ENCODE measurements at regions not wholly inside any gene's neighbourhood (a gene's known extent, or its start where the extent isn't known, plus 50 kb on each side); places are given as distances from the start of the nearest gene placed in this dataset.
A peak's percentile ranks its signal among the peaks of the same experiment; 100 is the strongest.
"Not testable (repeated sequence)": the region's sequence is repeated elsewhere in the genome, so short reads cannot be mapped to it uniquely, and the experiment has no call there.

- DNase-seq: no peak
Observed at GRCh38 chr9:73219985-73220626, 68.4 kb downstream of the ANXA1 start.

GRCh38 chr9:73223594-73223993 is 71.9 kb downstream of the ANXA1 start:
- DNase-seq: no peak

GRCh38 chr9:73229543-73229942 is 77.9 kb downstream of the ANXA1 start:
- DNase-seq: no peak

- no peak for DNase-seq
Observed at GRCh38 chr9:73230251-73230650, 78.6 kb downstream of the ANXA1 start.

GRCh38 chr9:73231203-73231602 is 79.5 kb downstream of the ANXA1 start:
- no peak for DNase-seq

- DNase-seq: no peak
Observed at GRCh38 chr9:73233359-73234007, 81.8 kb downstream of the ANXA1 start.

- no peak for DNase-seq
Observed at GRCh38 chr9:73234008-73234360, 82.3 kb downstream of the ANXA1 start.

- no peak for DNase-seq
Observed at GRCh38 chr9:73237140-73237539, 85.5 kb downstream of the ANXA1 start.

- no peak for DNase-seq
Observed at GRCh38 chr9:73239570-73240265, 88.1 kb downstream of the ANXA1 start.

- DNase-seq: no peak
Observed at GRCh38 chr9:73243078-73243477, 91.4 kb downstream of the ANXA1 start.

- DNase-seq: no peak
Observed at GRCh38 chr9:73259086-73259696, 107.5 kb downstream of the ANXA1 start.

GRCh38 chr9:73260506-73260905 is 108.8 kb downstream of the ANXA1 start:
- DNase-seq: no peak

GRCh38 chr9:73264631-73265030 is 113.0 kb downstream of the ANXA1 start:
- no peak for DNase-seq

- no peak for DNase-seq
Observed at GRCh38 chr9:73265876-73266275, 114.2 kb downstream of the ANXA1 start.

GRCh38 chr9:73269430-73270101 is 117.9 kb downstream of the ANXA1 start:
- no peak for DNase-seq

- peak; percentile 1 for DNase-seq
Observed at GRCh38 chr9:73270967-73271721, 119.5 kb downstream of the ANXA1 start.

GRCh38 chr9:73280113-73280512 is 128.4 kb downstream of the ANXA1 start:
- DNase-seq: no peak

- DNase-seq: no peak
Observed at GRCh38 chr9:73284377-73284776, 132.7 kb downstream of the ANXA1 start.

GRCh38 chr9:73294336-73294735 is 142.7 kb downstream of the ANXA1 start:
- no peak for DNase-seq

GRCh38 chr9:73325983-73326382 is 174.3 kb downstream of the ANXA1 start:
- DNase-seq: no peak

- no peak for DNase-seq
Observed at GRCh38 chr9:73327149-73327548, 175.5 kb downstream of the ANXA1 start.

- not testable (repeated sequence) for DNase-seq
Observed at GRCh38 chr9:73337182-73337581, 185.5 kb downstream of the ANXA1 start.

- DNase-seq: no peak
Observed at GRCh38 chr9:73344060-73344459, 192.4 kb downstream of the ANXA1 start.

Data from CD4-positive, alpha-beta T cell treated with Interleukin-4 for 4 hours (primary cell).